Activated CD4-positive, alpha-beta T cell treated with anti-CD3 and anti-CD28 coated beads, Interleukin-2, amount 50 U/mL, for 16 hours (primary cell): ENCODE measurements at regions not wholly inside any gene's neighbourhood (a gene's known extent, or its start where the extent isn't known, plus 50 kb on each side); places are given as distances from the start of the nearest gene placed in this dataset.

Source experiments
- DNase-seq: peaks from one replicate; pipeline ENCODE4 v3.0.0-alpha.2; 2020

DNA sequence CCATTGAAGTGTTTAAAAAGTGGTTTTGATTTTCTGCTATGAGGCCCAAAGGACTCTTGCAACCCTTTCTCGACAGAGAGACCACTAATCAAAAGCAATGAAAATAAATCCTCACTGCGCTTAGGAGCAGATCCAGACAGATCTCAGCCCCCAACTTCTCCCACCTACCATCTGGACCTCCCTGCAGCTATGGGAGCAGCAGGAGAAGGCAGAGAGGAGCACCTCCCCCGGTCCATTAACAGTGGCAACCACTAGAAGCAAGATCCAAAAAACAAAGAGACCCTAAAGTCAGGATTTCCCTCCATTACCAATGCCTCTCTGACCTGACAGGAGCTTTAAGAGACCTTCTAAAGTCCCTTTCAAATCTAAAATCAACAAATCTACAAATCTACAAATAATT is 99.0 kb upstream of the LSM8 start:
- DNase-seq = no peak

DNA sequence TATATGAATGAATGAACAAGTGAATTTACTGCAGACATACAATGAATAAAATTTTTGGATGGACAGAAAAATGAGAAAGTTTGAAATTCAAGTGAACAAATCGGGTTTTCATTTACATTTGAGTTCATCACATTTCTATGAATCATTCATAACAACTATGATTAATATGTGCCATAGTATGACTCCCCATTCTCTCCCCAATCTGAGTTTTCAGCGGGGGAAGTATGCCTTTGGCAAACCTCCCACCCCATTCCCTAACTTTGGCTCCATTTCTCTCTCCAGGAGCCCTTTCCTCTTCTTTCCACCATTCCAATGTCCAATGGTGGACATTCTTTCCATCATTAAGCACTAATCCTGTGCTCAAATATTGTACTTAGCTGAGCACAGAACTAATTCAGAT is 96.8 kb upstream of the LSM8 start:
- DNase-seq = no peak

DNA sequence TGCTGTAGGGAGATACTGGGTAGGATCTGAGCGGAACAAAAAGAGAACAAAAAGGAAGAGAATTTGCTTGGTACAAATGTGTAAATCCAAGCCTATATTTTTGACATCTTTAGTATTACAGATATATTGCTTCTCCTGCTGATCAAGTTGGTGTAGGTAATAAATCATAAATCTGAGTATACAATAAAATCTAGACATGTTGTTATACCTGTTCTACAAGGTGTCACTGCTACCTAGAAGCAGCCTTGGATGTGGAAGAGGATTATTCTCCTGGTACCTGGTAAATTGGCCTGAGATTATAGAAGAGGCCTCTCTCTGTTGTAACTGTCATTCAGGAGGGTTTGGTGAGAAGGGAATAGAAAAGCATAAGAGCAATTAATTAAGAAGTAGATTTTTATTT is 89.9 kb upstream of the LSM8 start:
- no peak for DNase-seq

DNA sequence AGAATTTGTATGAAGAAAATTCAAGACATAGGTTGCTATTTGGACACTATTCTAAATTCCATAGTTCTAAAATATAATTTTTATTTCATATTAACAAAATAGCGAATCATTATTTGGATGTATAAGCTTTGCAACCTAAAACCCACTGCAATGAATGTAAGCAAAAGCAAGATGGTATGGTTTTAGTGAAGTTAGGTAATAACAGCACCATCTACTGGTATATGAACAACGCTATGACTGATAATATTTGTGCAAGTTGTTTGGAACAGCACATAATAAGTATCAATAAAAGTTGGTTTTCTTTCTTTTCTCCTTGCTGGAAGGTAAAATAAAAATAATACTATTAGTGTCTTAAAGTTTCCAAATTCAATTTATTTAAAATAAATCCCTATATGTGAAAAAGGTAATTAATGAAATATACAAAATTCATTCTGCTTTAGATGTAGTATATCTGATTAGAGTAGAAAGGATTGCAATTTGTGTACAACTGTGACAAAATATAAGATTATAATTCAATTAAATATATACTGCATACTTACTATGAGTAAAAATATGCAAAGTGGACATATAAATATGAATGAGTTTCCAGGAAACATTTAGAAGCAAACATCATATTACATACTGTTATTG is 79.0 kb upstream of the LSM8 start:
- DNase-seq = peak; percentile 3

DNA sequence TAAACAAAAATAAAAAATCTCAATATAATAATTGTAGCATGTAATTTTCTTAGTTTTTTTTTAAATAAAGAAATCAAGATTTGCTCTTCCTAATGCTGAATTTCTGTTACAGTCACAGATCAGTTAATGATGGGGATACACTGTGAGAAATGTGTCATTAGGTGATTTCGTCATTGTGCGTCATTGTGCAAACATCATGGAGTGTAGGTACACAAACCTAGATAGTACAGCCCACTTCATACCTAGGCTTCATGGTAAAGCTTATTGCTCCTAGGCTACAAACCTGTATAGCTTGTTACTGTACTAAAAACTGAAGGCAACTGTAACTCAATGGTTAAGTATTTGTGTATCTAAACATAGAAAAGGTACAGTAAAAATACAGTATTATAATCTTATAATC is 74.4 kb upstream of the LSM8 start:
- no peak for DNase-seq

DNA sequence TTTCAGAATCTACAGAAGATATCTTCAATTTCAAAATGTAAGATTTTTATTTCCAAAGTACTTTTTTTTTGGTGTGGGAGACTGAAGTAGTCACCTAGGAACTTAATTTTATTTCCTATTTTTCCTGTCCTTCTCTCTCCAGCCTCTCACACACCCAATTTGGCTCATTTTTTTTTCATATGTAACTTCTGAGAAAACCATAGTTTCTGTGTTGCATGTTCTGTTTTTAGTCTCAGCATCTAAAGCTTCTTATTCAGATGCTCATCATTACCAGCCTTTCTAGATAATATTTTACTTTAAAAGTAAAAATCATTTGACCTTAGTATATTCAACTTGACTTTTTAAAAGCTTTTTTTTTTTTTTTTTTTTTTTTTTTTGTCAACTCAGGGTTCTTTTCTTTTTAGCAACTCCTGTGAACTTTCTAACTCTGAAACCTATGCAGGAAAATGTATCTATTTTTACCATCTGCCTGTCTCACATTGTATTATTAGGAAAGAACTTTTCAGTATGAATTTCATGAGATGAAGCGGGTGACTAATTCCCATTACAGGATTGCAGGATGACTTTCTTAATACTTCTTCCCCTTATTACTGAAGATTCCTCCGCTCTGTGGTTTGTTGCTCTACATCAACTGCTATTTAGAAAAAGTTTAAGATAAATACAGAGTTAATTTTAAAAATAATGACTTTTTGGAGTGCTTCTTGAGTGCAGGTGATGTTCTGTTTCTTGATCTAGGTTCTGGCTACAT is 73.6 kb upstream of the LSM8 start:
- no peak for DNase-seq

DNA sequence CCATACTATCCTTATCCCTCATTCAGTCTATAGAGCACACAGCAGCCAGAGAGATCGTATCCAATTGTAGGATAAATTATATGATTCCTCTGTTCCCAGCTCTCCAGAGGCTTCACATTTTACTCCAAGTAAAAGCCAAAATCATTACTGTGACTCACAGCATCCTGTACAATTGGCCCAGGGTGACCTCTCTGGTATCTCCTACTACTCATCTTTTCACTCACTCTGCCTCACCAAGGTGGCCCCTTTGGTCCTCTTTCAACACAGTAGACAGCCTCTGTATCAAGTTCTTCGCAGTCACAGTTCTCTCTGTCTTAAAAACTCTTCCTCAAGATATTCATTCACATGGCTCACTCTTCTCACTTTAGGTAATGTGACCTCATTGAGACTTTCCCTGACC is 72.6 kb upstream of the LSM8 start:
- no peak for DNase-seq

DNA sequence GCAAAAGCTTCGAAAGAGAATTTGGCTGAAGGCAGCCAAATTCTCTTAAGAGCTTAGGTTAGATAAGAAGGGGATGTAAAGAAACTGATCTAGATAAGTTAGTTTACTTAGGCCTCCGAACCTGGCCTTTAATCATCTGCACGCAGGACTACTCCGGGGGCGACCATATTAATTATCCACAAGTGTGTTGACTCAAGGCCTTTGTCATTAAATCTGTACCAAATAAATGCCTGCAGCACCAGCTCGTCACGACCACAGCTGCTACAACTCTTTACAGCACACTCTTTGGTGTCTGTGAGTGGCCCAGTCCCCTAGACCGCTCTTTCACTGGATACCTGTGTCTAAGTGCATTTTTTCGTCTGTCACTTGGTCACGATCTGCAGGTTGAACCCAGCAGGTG is 69.8 kb upstream of the LSM8 start:
- DNase-seq = no peak

DNA sequence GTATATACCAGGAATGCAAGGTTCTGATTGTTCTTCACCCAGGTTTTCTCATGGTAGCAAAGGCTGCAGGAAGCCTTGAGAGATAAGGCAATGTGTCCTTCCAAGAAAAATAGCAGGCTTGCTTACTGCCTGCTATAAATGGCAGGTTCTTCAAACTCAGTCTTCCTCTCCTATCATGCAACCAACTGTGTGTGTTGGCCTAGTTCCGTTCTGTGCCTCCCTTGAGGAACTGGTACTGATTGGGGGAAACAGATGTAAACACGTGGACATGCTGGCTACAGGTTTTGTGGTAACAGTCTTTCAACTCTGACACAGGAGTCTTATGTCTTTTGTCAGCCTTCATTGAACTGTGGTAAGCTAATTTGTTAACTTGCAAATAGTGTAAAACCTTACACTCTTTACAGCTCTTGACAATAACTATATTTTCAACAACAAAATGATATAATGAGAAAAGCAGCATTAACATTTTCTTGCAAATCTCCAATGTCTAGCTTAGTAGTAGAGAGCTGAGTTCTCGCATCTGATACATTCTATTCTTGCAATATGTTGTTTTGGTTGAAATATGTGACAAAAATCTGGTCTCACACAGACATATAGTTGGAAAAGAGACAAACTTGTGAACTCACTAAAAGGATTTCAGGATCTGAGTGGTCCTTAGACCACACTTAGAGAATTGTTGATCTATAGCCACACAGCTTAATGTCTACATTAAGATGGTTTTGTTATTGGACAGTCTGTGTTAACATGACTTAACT is 54.7 kb upstream of the LSM8 start:
- DNase-seq = no peak

DNA sequence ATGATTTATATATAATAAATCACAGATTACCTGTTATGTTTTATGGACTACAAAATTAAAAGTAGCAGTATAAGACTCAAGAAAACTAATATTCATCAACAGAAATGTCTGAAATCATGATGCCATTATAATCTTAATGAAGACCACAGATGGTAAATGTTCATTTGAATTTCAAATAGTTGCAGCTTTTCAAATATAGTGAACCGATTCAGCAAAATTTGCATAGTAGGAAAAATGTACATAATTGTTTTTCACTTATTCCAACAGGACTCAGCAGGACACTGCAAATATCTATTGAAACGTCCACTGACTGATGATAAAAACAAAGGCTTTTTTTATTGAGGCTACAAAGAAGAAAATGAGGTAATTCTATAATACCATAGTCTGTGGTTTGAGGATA is 51.2 kb upstream of the LSM8 start:
- DNase-seq = no peak
